SK-N-SH (cell line): ENCODE measurements at regions not wholly inside any gene's neighbourhood (a gene's known extent, or its start where the extent isn't known, plus 50 kb on each side); places are given as distances from the start of the nearest gene placed in this dataset.

ENCODE experiments used
- CTCF ChIA-PET: fragments of 300-600, 350-600 bp; formaldehyde crosslinking; extraction: SDS; loops from one replicate; lab custom pipeline; 2021; lab: Yijun Ruan, JAX
- POLR2A ChIA-PET: fragments of 350-600 bp; sonication (Branson Sonifier 250); formaldehyde crosslinking; extraction: SDS; loops from one replicate; lab custom pipeline; 2020; ENCODE audit warnings: antibody characterized with exemption, inconsistent platforms; lab: Yijun Ruan, JAX
- DNase-seq: peaks from one replicate; pipeline ENCODE4 v3.0.0; 2012
- H2AFZ ChIP-seq: fragments of 200-600 bp; sonication (generic); 2 replicates; pipeline ENCODE4 v1.8.1; 2016; ENCODE audit warnings: antibody characterized with exemption, mild to moderate bottlenecking, low read depth
- H3F3A ChIP-seq: fragments of 200-600 bp; sonication (generic); replicated peaks from 2 replicates; pipeline ENCODE3; 2016; ENCODE audit warnings: antibody characterized with exemption, mild to moderate bottlenecking; ENCODE audit not compliant: insufficient read depth
- H3K27ac ChIP-seq, 2 experiments: fragments of 200-500 bp in 1 of 2; fragments of 200-600 bp in 1 of 2; sonication (Bioruptor generic) in 1 of 2; sonication (generic), shearing (Covaris generic) in 1 of 2; 2 replicates each; pipeline versions ENCODE4 v1.5.1 to v1.6.1; 2014 to 2016; ENCODE audit warnings: low read depth in 2 of 2, inconsistent platforms in 1 of 2, low read length in 1 of 2, mild to moderate bottlenecking in 1 of 2, mixed read lengths in 1 of 2
- H3K27me3 ChIP-seq: fragments of 200-600 bp; sonication (generic), shearing (Covaris generic); 2 replicates; pipeline ENCODE4 v1.6.1; 2016; ENCODE audit warnings: mixed run types; ENCODE audit not compliant: insufficient read depth
- H3K36me3 ChIP-seq, 2 experiments: fragments of 200-500 bp in 1 of 2; fragments of 200-600 bp in 1 of 2; sonication (Bioruptor generic) in 1 of 2; sonication (generic) in 1 of 2; replicated peaks in 1 of 2; 2 replicates each; pipeline versions ENCODE3 to v1.5.1; 2014 to 2016; ENCODE audit warnings: low read length in 1 of 2, mild to moderate bottlenecking in 1 of 2; ENCODE audit not compliant: insufficient read depth in 2 of 2, control insufficient read depth in 1 of 2
- H3K4me1 ChIP-seq, 2 experiments: fragments of 200-500 bp in 1 of 2; fragments of 200-600 bp in 1 of 2; sonication (Bioruptor generic) in 1 of 2; sonication (generic), shearing (Covaris generic) in 1 of 2; 2 replicates each; pipeline versions ENCODE4 v1.5.1 to v1.6.1; 2014 to 2016; ENCODE audit warnings: low read depth in 1 of 2, low read length in 1 of 2, mixed run types in 1 of 2; ENCODE audit not compliant: insufficient read depth in 2 of 2, control insufficient read depth in 1 of 2
- H3K4me2 ChIP-seq: fragments of 200-600 bp; sonication (generic), shearing (Covaris generic); 2 replicates; pipeline ENCODE4 v1.6.1; 2017; ENCODE audit warnings: mixed run types
- H3K4me3 ChIP-seq, 2 experiments: fragments of 200-500 bp in 1 of 2; fragments of 200-600 bp in 1 of 2; sonication (Bioruptor generic) in 1 of 2; sonication (generic), shearing (Covaris generic) in 1 of 2; 2 replicates each; pipeline versions ENCODE4 v1.5.1 to v1.8.1; 2014 to 2016; ENCODE audit warnings: low read depth in 2 of 2, inconsistent platforms in 1 of 2, low read length in 1 of 2, mild to moderate bottlenecking in 1 of 2, mixed read lengths in 1 of 2, moderate library complexity in 1 of 2
- H3K79me2 ChIP-seq: fragments of 200-600 bp; sonication (generic); 2 replicates; pipeline ENCODE4 v1.8.1; 2017; ENCODE audit warnings: mild to moderate bottlenecking; ENCODE audit not compliant: insufficient read depth
- H3K9ac ChIP-seq: fragments of 200-600 bp; sonication (generic); 2 replicates; pipeline ENCODE4 v1.6.1; 2017; ENCODE audit warnings: mixed run types
- H3K9me2 ChIP-seq: fragments of 200-600 bp; sonication (generic); 2 replicates; pipeline ENCODE4 v1.6.1; 2017; ENCODE audit warnings: mixed run types
- H3K9me3 ChIP-seq: fragments of 200-600 bp; sonication (generic); 2 replicates; pipeline ENCODE4 v1.6.1; 2017; ENCODE audit warnings: mixed run types, mild to moderate bottlenecking, moderate library complexity
- H4K20me1 ChIP-seq: fragments of 200-600 bp; sonication (generic); 2 replicates; pipeline ENCODE4 v1.6.1; 2017; ENCODE audit warnings: mild to moderate bottlenecking, mixed run types; ENCODE audit not compliant: insufficient read depth
- CHD2 ChIP-seq: fragments of 150-350 bp; IDR thresholded peaks from 2 replicates; pipeline ENCODE4 v1.6.1; 2018; ENCODE audit warnings: low read length; ENCODE audit not compliant: partially characterized antibody
- CTCF ChIP-seq: fragments of 200-600 bp; sonication (generic); IDR thresholded peaks from 2 replicates; pipeline ENCODE4 v1.6.1; 2017; ENCODE audit warnings: antibody characterized with exemption, mild to moderate bottlenecking, moderate library complexity
- ELF1 ChIP-seq: IDR thresholded peaks from 2 replicates; pipeline ENCODE4 v1.4.0; 2012
- EP300 ChIP-seq, 2 experiments: IDR thresholded peaks; 2 replicates each; pipeline versions ENCODE4 v1.4.0 to v1.6.1; 2012; ENCODE audit warnings: borderline replicate concordance in 1 of 2, low read depth in 1 of 2, low read length in 1 of 2
- FOSL2 ChIP-seq: IDR thresholded peaks from 2 replicates; pipeline ENCODE4 v1.4.0; 2012; ENCODE audit warnings: low read depth, mild to moderate bottlenecking, moderate library complexity, borderline replicate concordance
- FOXJ3 ChIP-seq: sonication (generic); formaldehyde crosslinking; IDR thresholded peaks from 2 replicates; pipeline ENCODE4 v1.5.1; 2020; ENCODE audit warnings: mild to moderate bottlenecking, missing genetic modification reagents
- GABPA ChIP-seq: IDR thresholded peaks from 2 replicates; pipeline ENCODE4 v1.4.0; 2012; ENCODE audit warnings: low read depth, mild to moderate bottlenecking
- GATA2 ChIP-seq: sonication (generic); formaldehyde crosslinking; IDR thresholded peaks from 2 replicates; pipeline ENCODE4 v1.5.0; 2020; ENCODE audit warnings: mild to moderate bottlenecking, missing genetic modification reagents
- IRF3 ChIP-seq: fragments of 150-350 bp; IDR thresholded peaks from 2 replicates; pipeline ENCODE4 v1.6.1; 2016; ENCODE audit warnings: mild to moderate bottlenecking, low read depth, low read length
- JUND ChIP-seq: IDR thresholded peaks from 2 replicates; pipeline ENCODE4 v1.4.0; 2012
- MXI1 ChIP-seq: IDR thresholded peaks from 2 replicates; pipeline ENCODE4 v1.6.1; 2012; ENCODE audit warnings: mild to moderate bottlenecking, low read depth, low read length, improper control_type of control experiment
- NFIC ChIP-seq: IDR thresholded peaks from 2 replicates; pipeline ENCODE4 v1.4.0; 2012; ENCODE audit warnings: borderline replicate concordance
- NRF1 ChIP-seq: IDR thresholded peaks from 2 replicates; pipeline ENCODE4 v1.6.1; 2012; ENCODE audit warnings: low read depth, mild to moderate bottlenecking, low read length
- PBX3 ChIP-seq: IDR thresholded peaks from 2 replicates; pipeline ENCODE4; 2012
- POLR2AphosphoS5 ChIP-seq: IDR thresholded peaks from 2 replicates; pipeline ENCODE4 v1.6.1; 2012; ENCODE audit warnings: low read depth, low read length
- RFX5 ChIP-seq: IDR thresholded peaks from 2 replicates; pipeline ENCODE4 v1.6.1; 2012; ENCODE audit warnings: mild to moderate bottlenecking, improper control_type of control experiment, low read length
- RXRA ChIP-seq: IDR thresholded peaks from 2 replicates; pipeline ENCODE4 v1.4.0; 2012; ENCODE audit warnings: low read depth, mild to moderate bottlenecking, borderline replicate concordance
- SMC3 ChIP-seq: IDR thresholded peaks from 2 replicates; pipeline ENCODE4 v1.6.1; 2012; ENCODE audit warnings: low read depth, low read length, improper control_type of control experiment
- YY1 ChIP-seq: IDR thresholded peaks from 2 replicates; pipeline ENCODE4 v1.4.0; 2012; ENCODE audit warnings: low read depth, mild to moderate bottlenecking
- ZBTB33 ChIP-seq: IDR thresholded peaks from 2 replicates; pipeline ENCODE4 v1.4.0; 2012; ENCODE audit warnings: low read depth, borderline replicate concordance

GRCh38 chr7:110129159-110129558 is 961.8 kb upstream of the LRRN3 start:
- no peak for TF ChIP-seq EP300 (IDR thresholded peaks at IDR 0.05; ENCODE audit: borderline replicate concordance in 1 of 2, low read depth in 1 of 2, low read length in 1 of 2)
- TF ChIP-seq CTCF, result no peak
- no peak for TF ChIP-seq ZBTB33
- no peak for TF ChIP-seq GATA2
- no peak for TF ChIP-seq GABPA
- no peak for TF ChIP-seq NFIC
- TF ChIP-seq NRF1, result no peak
- TF ChIP-seq PBX3, result no peak
- no peak for TF ChIP-seq YY1
- TF ChIP-seq IRF3, result no peak
- no peak for TF ChIP-seq FOSL2
- TF ChIP-seq CHD2, result no peak
- no peak for TF ChIP-seq FOXJ3 (CRISPR knock-in tag)
- TF ChIP-seq SMC3, result no peak
- no peak for TF ChIP-seq RXRA
- TF ChIP-seq RFX5, result no peak
- no peak for TF ChIP-seq MXI1
- no peak for TF ChIP-seq POLR2AphosphoS5
- TF ChIP-seq JUND, result no peak
- TF ChIP-seq ELF1, result no peak
- Histone ChIP-seq H3K4me1 (peaks cover 0 to 5% of the 10 kb centered on the region in 2 experiments; a peak in 1 of 4 replicates), H3K4me2 (no peak overlapping the region), H4K20me1 (no peaks in the 10 kb centered on the region), H3K9me3 (no peaks in the 10 kb centered on the region), H3K79me2 (no peaks in the 10 kb centered on the region), H3K36me3 (no peaks in the 10 kb centered on the region), H3K4me3 (no peak overlapping the region), H3F3A (no peaks in the 10 kb centered on the region), H3K9ac (no peak overlapping the region), H3K27ac (no peak overlapping the region), H3K9me2 (no peaks in the 10 kb centered on the region), H3K27me3 (no peaks in the 10 kb centered on the region), H2AFZ (no peak overlapping the region)
- CTCF ChIA-PET, result interaction anchor here (1.1 kb wide), 1 partner anchor 324 kb away, joined by 3 read pairs; no protein-coding TSS in a partner anchor
- POLR2A ChIA-PET, result no interaction called here
- DNase-seq, result no peak
